Stomach (tissue), 4 donors: ENCODE measurements at regions not wholly inside any gene's neighbourhood (a gene's known extent, or its start where the extent isn't known, plus 50 kb on each side); places are given as distances from the start of the nearest gene placed in this dataset.

Experiments
- POLR2A ChIP-seq, 4 donors: fragments of 450-650 bp; IDR thresholded peaks; one replicate each; pipeline ENCODE4 v1.6.1; 2016; ENCODE audit warnings: antibody characterized with exemption in 4 of 4, control low read depth in 2 of 4, mild to moderate bottlenecking in 1 of 4, moderate library complexity in 1 of 4
- POLR2AphosphoS5 ChIP-seq, 3 donors: sonication (generic); formaldehyde crosslinking; IDR thresholded peaks; one replicate each; pipeline ENCODE4 v1.6.1; 2016; ENCODE audit warnings: antibody characterized with exemption in 3 of 3
- TF ChIP-seq, protein P1 (sequence below), 7 experiments: fragments of 450-650 bp in 4 of 7; fragments of 200-600 bp in 3 of 7; sonication (generic) in 3 of 7; IDR thresholded peaks; one replicate each; pipeline ENCODE4 v1.5.1; 2016 to 2019; ENCODE audit warnings: antibody characterized with exemption in 7 of 7, control low read depth in 2 of 7, mild to moderate bottlenecking in 1 of 7

DNA sequence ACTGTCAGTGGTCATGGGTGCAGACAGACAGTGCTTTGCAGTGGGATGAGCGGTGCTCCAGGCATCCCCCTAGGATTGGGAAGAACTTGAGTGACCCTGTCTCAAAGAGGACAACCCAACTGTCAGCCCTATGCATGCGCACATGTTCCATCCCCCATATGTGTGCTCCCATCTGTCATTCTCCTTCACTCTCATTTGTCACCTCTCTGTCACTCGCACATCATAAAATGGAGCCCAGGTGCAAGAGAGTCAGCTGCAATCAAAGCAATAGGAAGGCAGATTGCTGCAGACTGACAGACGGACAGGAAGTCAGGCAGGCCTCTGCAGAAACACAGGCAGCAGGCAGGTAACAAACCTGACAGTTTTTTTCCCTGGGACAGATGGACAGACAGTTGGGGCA lies 101.8 kb upstream of the CCL1 start:
- TF ChIP-seq POLR2AphosphoS5 (IDR thresholded peaks at IDR 0.05): no peak
- TF ChIP-seq, protein P1, sequence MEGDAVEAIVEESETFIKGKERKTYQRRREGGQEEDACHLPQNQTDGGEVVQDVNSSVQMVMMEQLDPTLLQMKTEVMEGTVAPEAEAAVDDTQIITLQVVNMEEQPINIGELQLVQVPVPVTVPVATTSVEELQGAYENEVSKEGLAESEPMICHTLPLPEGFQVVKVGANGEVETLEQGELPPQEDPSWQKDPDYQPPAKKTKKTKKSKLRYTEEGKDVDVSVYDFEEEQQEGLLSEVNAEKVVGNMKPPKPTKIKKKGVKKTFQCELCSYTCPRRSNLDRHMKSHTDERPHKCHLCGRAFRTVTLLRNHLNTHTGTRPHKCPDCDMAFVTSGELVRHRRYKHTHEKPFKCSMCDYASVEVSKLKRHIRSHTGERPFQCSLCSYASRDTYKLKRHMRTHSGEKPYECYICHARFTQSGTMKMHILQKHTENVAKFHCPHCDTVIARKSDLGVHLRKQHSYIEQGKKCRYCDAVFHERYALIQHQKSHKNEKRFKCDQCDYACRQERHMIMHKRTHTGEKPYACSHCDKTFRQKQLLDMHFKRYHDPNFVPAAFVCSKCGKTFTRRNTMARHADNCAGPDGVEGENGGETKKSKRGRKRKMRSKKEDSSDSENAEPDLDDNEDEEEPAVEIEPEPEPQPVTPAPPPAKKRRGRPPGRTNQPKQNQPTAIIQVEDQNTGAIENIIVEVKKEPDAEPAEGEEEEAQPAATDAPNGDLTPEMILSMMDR (IDR thresholded peaks at IDR 0.05): no peak
- TF ChIP-seq POLR2A (IDR thresholded peaks at IDR 0.05): no peak
